ENCODE measurements at regions not wholly inside any gene's neighbourhood (a gene's known extent, or its start where the extent isn't known, plus 50 kb on each side); places are given as distances from the start of the nearest gene placed in this dataset.

GRCh38 chr6:91279740-91280493, 693.0 kb upstream of the MAP3K7 start:
- Histone ChIP-seq H3K79me1 (ENCODE audit: insufficient read depth, low read depth, low read length, poor library complexity, severe bottlenecking) (no peaks in the 10 kb centered on the region), H4K20me1 (ENCODE audit: control insufficient read depth, insufficient read depth, insufficient read length) (no peaks in the 10 kb centered on the region), H3K4me2 (ENCODE audit: insufficient read depth, insufficient read length, low read length) (no peak overlapping the region), H3K79me2 (ENCODE audit: insufficient read depth, low read length) (no peaks in the 10 kb centered on the region), H3K56ac (ENCODE audit: insufficient read length, low read depth, low read length) (no peak overlapping the region), H3K23ac (ENCODE audit: insufficient read length, low read depth, low read length) (no peak overlapping the region), H2BK15ac (ENCODE audit: low read depth, low read length) (no peak overlapping the region), H3K23me2 (ENCODE audit: insufficient read length, low read depth, low read length, poor library complexity, severe bottlenecking) (no peaks in the 10 kb centered on the region), H3K27ac (ENCODE audit: insufficient read length, low read depth, low read length) (no peak overlapping the region), H2BK120ac (ENCODE audit: low read depth, low read length, poor library complexity, severe bottlenecking) (no peak overlapping the region), H3K14ac (ENCODE audit: insufficient read depth, low read length) (no peak overlapping the region), H3K18ac (ENCODE audit: insufficient read length, low read depth, low read length) (no peak overlapping the region), H3T11ph (ENCODE audit: low read length) (no peak overlapping the region), H3K9ac (ENCODE audit: extremely low read depth, insufficient read length, low read length) (no peak overlapping the region), H4K8ac (replicated peaks; ENCODE audit: insufficient read length, low read depth, low read length) (no peak overlapping the region), H4K91ac (ENCODE audit: insufficient read length, low read depth, low read length) (no peak overlapping the region), H3K4ac (ENCODE audit: low read depth, low read length) (no peak overlapping the region), H2BK20ac (ENCODE audit: low read depth, low read length, poor library complexity, severe bottlenecking) (no peak overlapping the region), H3K9me3 (ENCODE audit: control insufficient read depth, low read depth, low read length) (no peaks in the 10 kb centered on the region), H3K27me3 (ENCODE audit: insufficient read depth, low read length) (no peaks in the 10 kb centered on the region; the same call in 1 of the 2 replicates), H2AFZ (ENCODE audit: low read length) (no peak overlapping the region), H2BK5ac (ENCODE audit: insufficient read length, low read length) (no peak overlapping the region), H4K5ac (ENCODE audit: insufficient read length, low read depth, low read length) (no peak overlapping the region), H2BK12ac (ENCODE audit: insufficient read length, low read depth, low read length) (no peak overlapping the region), H3K4me1 (ENCODE audit: insufficient read depth, low read length) (peaks cover 9% of the 10 kb centered on the region), H2AK5ac (ENCODE audit: insufficient read length, low read length) (no peak overlapping the region)
- no peak overlapping the region for H3K27ac Mint-ChIP-seq
- TF ChIP-seq CTCF (conservative IDR thresholded peaks at IDR 0.05) = no peak
- no peak for DNase-seq
- no CpG with 5 or more reads among the region's 7 CpGs for WGBS (ENCODE audit: extremely low coverage, insufficient read length, low lambda C conversion rate)
- peaks cover 74% of the 10 kb centered on the region for H3K27me3 Mint-ChIP-seq (ENCODE audit: low read depth)
- H3K4me1 Mint-ChIP-seq = peaks cover 23 to 24% of the 10 kb centered on the region in 2 experiments
- H3K36me3 Mint-ChIP-seq (ENCODE audit: insufficient read depth in 1 of 3, low read depth in 3 of 3) = no peaks in the 10 kb centered on the region
- H3K4me3 Mint-ChIP-seq = no peak overlapping the region; a peak in 1 of 5 replicates
- H3K9me3 Mint-ChIP-seq = no peaks in the 10 kb centered on the region

Data from H9 (cell line).